Sigmoid colon (tissue), 6 donors: ENCODE measurements at regions not wholly inside any gene's neighbourhood (a gene's known extent, or its start where the extent isn't known, plus 50 kb on each side); places are given as distances from the start of the nearest gene placed in this dataset.

Source experiments
- DNase-seq: peaks from one replicate; pipeline ENCODE4 v3.0.0-alpha.2; 2019
- H3K27ac ChIP-seq, 4 donors: fragments of 200-600 bp; sonication (generic); one replicate each; pipeline ENCODE4 v1.5.1; 2016 to 2019; ENCODE audit warnings: mild to moderate bottlenecking in 1 of 4
- H3K27me3 ChIP-seq, 3 donors: fragments of 200-600 bp; sonication (generic); one replicate each; pipeline ENCODE4 v1.5.1; 2019; ENCODE audit warnings: mild to moderate bottlenecking in 1 of 3
- H3K36me3 ChIP-seq, 4 donors: fragments of 200-600 bp; sonication (generic); one replicate each; pipeline ENCODE4 v1.5.1; 2016 to 2019
- H3K4me1 ChIP-seq, 4 donors: fragments of 200-600 bp; sonication (generic); one replicate each; pipeline ENCODE4 v1.5.1; 2017 to 2019
- H3K4me3 ChIP-seq, 4 donors: fragments of 200-600 bp; sonication (generic); one replicate each; pipeline ENCODE4 v1.5.1; 2017 to 2019; ENCODE audit warnings: mild to moderate bottlenecking in 2 of 4, moderate library complexity in 1 of 4
- H3K9me3 ChIP-seq, 4 donors: fragments of 200-600 bp in 3 of 4; sonication (generic) in 3 of 4; one replicate each; pipeline versions ENCODE4 v1.5.1 to v1.6.1; 2013 to 2019
- CTCF ChIP-seq, 4 experiments: fragments of 450-650 bp in 3 of 4; fragments of 200-600 bp in 1 of 4; IDR thresholded peaks; one replicate each; pipeline ENCODE4 v1.5.1; 2016 to 2019; ENCODE audit warnings: antibody characterized with exemption in 4 of 4, mild to moderate bottlenecking in 3 of 4, moderate library complexity in 2 of 4
- EP300 ChIP-seq, 4 donors: sonication (generic); formaldehyde crosslinking; IDR thresholded peaks; one replicate each; pipeline ENCODE4 v1.6.1; 2017; ENCODE audit warnings: antibody characterized with exemption in 4 of 4
- POLR2A ChIP-seq, 2 donors: fragments of 450-650 bp; IDR thresholded peaks; one replicate each; pipeline ENCODE4 v1.6.1; 2016; ENCODE audit warnings: antibody characterized with exemption in 2 of 2, mild to moderate bottlenecking in 2 of 2, moderate library complexity in 2 of 2
- POLR2AphosphoS5 ChIP-seq, 4 donors: sonication (generic); formaldehyde crosslinking; IDR thresholded peaks; one replicate each; pipeline ENCODE4 v1.6.1; 2017; ENCODE audit warnings: antibody characterized with exemption in 4 of 4
- WGBS, 2 donors: extraction: QIAGEN DNeasy Blood & Tissue Kit; methylation state at CpG; one replicate each; pipeline ENCODE4 v1.1.7; 2013; 5-methylcytosine and 5-hydroxymethylcytosine counted together
- intact Hi-C: fragments of 100-400 bp; cut with DNase I; formaldehyde crosslinking; loops from one replicate; pipeline ENCODE4 v1.15.1; 2023
- donor health status: healthy with polysubstance abuse.
- donor health status: healthy.

- no peak overlapping the region for H3K27ac ChIP-seq
- no peaks in the 10 kb centered on the region for H3K36me3 ChIP-seq
- no peak for TF ChIP-seq POLR2A (IDR thresholded peaks at IDR 0.05)
- TF ChIP-seq CTCF (IDR thresholded peaks at IDR 0.05) = no peak
- TF ChIP-seq POLR2AphosphoS5 (IDR thresholded peaks at IDR 0.05) = no peak
- TF ChIP-seq EP300 (IDR thresholded peaks at IDR 0.05) = no peak
- H3K27me3 ChIP-seq = no peaks in the 10 kb centered on the region
- H3K4me3 ChIP-seq = no peak overlapping the region
- WGBS, 2 donors = 61 to 80% methylated on average over 11 of the region's 11 CpGs
- intact Hi-C loops = no loop called here
- H3K9me3 ChIP-seq = no peaks in the 10 kb centered on the region
- no peak for DNase-seq
- H3K4me1 ChIP-seq = peaks cover 0 to 16% (median 6%) of the 10 kb centered on the region in 4 donors
Observed at GRCh38 chr4:138659037-138659811, 356.4 kb upstream of the NOCT start.

- no peaks in the 10 kb centered on the region for H3K36me3 ChIP-seq
- intact Hi-C loops = no loop called here
- no peak for TF ChIP-seq POLR2AphosphoS5 (IDR thresholded peaks at IDR 0.05)
- no peak for TF ChIP-seq POLR2A (IDR thresholded peaks at IDR 0.05)
- TF ChIP-seq CTCF (IDR thresholded peaks at IDR 0.05) = no peak
- no peak for TF ChIP-seq EP300 (IDR thresholded peaks at IDR 0.05)
- H3K4me3 ChIP-seq = no peak overlapping the region
- peaks cover 0 to 16% (median 6%) of the 10 kb centered on the region in 4 donors for H3K4me1 ChIP-seq
- no peak for DNase-seq
- H3K27me3 ChIP-seq = no peaks in the 10 kb centered on the region
- 39 to 91% methylated on average over 2 of the region's 2 CpGs for WGBS, 2 donors
- no peak overlapping the region for H3K27ac ChIP-seq
- H3K9me3 ChIP-seq = no peaks in the 10 kb centered on the region
Observed at GRCh38 chr4:138658518-138658917, 357.1 kb upstream of the NOCT start.

GRCh38 chr4:138656990-138657389 is 358.6 kb upstream of the NOCT start:
- Histone ChIP-seq H3K27me3 (no peaks in the 10 kb centered on the region), H3K27ac (no peak overlapping the region), H3K4me1 (peaks cover 0 to 16% (median 6%) of the 10 kb centered on the region in 4 donors), H3K4me3 (no peak overlapping the region), H3K36me3 (no peaks in the 10 kb centered on the region), H3K9me3 (no peaks in the 10 kb centered on the region)
- DNase-seq = no peak
- intact Hi-C loops = no loop called here
- WGBS, 2 donors = 87% methylated on average over 3 of the region's 3 CpGs
- no peak for TF ChIP-seq POLR2AphosphoS5 (IDR thresholded peaks at IDR 0.05)
- no peak for TF ChIP-seq CTCF (IDR thresholded peaks at IDR 0.05)

GRCh38 chr4:138655985-138656384 is 359.6 kb upstream of the NOCT start:
- WGBS, 2 donors = 74 to 84% methylated on average over 3 of the region's 3 CpGs
- TF ChIP-seq POLR2AphosphoS5 (IDR thresholded peaks at IDR 0.05) (no peak), POLR2A (IDR thresholded peaks at IDR 0.05) (no peak), CTCF (IDR thresholded peaks at IDR 0.05) (no peak), EP300 (IDR thresholded peaks at IDR 0.05) (no peak)
- H3K4me1 ChIP-seq = peaks cover 0 to 12% (median 5%) of the 10 kb centered on the region in 4 donors
- H3K27me3 ChIP-seq = no peaks in the 10 kb centered on the region
- no peaks in the 10 kb centered on the region for H3K9me3 ChIP-seq
- no peak overlapping the region for H3K4me3 ChIP-seq
- H3K36me3 ChIP-seq = no peaks in the 10 kb centered on the region
- DNase-seq = no peak
- intact Hi-C loops = no loop called here
- H3K27ac ChIP-seq = no peak overlapping the region

GRCh38 chr4:138655286-138655685 is 360.3 kb upstream of the NOCT start:
- H3K27ac ChIP-seq = no peak overlapping the region
- intact Hi-C loops = no loop called here
- peaks cover 0 to 5% (median 2%) of the 10 kb centered on the region in 4 donors for H3K4me1 ChIP-seq
- no peak for DNase-seq
- 94 to 95% methylated on average over 1 of the region's 1 CpG for WGBS, 2 donors
- H3K4me3 ChIP-seq = no peak overlapping the region
- H3K27me3 ChIP-seq = no peaks in the 10 kb centered on the region
- no peaks in the 10 kb centered on the region for H3K9me3 ChIP-seq
- no peaks in the 10 kb centered on the region for H3K36me3 ChIP-seq
- no peak for TF ChIP-seq CTCF (IDR thresholded peaks at IDR 0.05)
